Suprapubic skin (tissue), 4 donors: ENCODE measurements at regions not wholly inside any gene's neighbourhood (a gene's known extent, or its start where the extent isn't known, plus 50 kb on each side); places are given as distances from the start of the nearest gene placed in this dataset.

Source experiments
- DNase-seq, 2 donors: peaks; one replicate each; pipeline ENCODE4 v3.0.0-alpha.2; 2019; ENCODE audit warnings: low spot score in 2 of 2
- H3K27ac ChIP-seq: fragments of 200-600 bp; sonication (generic); one replicate; pipeline ENCODE4 v1.5.1; 2019
- H3K27me3 ChIP-seq: fragments of 200-600 bp; sonication (generic); one replicate; pipeline ENCODE4 v1.5.1; 2019
- H3K36me3 ChIP-seq: fragments of 200-600 bp; sonication (generic); one replicate; pipeline ENCODE4 v1.5.1; 2019
- H3K4me1 ChIP-seq: fragments of 200-600 bp; sonication (generic); one replicate; pipeline ENCODE4 v1.5.1; 2019
- H3K4me3 ChIP-seq: fragments of 200-600 bp; sonication (generic); one replicate; pipeline ENCODE4 v1.5.1; 2019; ENCODE audit warnings: mild to moderate bottlenecking
- H3K9me3 ChIP-seq: fragments of 200-600 bp; sonication (generic); one replicate; pipeline ENCODE4 v1.5.1; 2019
- CTCF ChIP-seq, 2 donors: fragments of 200-600 bp in 1 of 2; fragments of 450-650 bp in 1 of 2; sonication (generic) in 1 of 2; IDR thresholded peaks; one replicate each; pipeline ENCODE4 v1.5.1; 2016 to 2019; ENCODE audit warnings: antibody characterized with exemption in 2 of 2, mild to moderate bottlenecking in 1 of 2, moderate library complexity in 1 of 2
- EP300 ChIP-seq: sonication (generic); formaldehyde crosslinking; IDR thresholded peaks from one replicate; pipeline ENCODE4 v1.6.1; 2017; ENCODE audit warnings: antibody characterized with exemption
- POLR2A ChIP-seq, 2 donors: fragments of 450-650 bp; IDR thresholded peaks; one replicate each; pipeline ENCODE4 v1.6.1; 2017; ENCODE audit warnings: antibody characterized with exemption in 2 of 2, mild to moderate bottlenecking in 2 of 2, moderate library complexity in 2 of 2
- POLR2AphosphoS5 ChIP-seq, 3 donors: sonication (generic); formaldehyde crosslinking; IDR thresholded peaks; one replicate each; pipeline ENCODE4 v1.6.1; 2017; ENCODE audit warnings: antibody characterized with exemption in 3 of 3
- WGBS: methylation state at CpG from one replicate; pipeline ENCODE4 v1.1.5; 2018; 5-methylcytosine and 5-hydroxymethylcytosine counted together

DNA sequence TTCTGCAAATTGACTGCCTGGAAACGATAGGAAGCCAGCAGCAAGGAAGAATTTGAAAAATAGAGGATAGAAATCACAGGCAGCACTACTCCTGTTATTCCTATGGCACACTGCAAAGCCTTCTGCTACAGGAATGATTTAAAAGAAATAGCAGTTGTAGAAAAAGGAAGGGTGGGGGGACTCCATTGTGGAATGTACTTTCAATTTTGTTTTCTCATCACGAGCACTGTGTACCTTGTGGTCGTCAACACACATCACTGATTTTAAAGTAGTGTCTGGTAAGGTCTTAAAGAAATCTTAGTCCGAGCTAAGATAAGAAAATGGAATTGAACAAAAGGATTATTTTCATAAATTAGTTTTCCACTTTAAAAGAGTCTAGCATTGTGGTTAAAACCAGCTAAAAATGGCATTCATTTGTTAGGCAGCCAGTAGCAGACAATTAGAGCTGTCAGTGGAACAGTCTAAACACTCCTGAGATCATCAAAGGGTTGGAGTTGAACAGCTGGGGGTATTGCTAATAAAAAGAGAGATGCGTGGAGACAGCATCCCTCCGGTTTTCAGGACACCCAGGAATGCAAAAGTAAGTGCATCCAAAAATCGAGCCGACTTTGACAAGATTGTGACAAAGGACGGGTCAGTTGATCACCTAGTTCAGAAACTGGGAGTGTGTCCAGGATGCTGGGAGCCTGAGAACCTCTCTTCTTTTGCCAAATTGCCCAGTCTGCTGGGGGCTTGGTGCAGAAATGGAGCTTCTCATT is 97.8 kb upstream of the WWC1 start:
- H3K4me1 ChIP-seq = no peaks in the 10 kb centered on the region
- H3K4me3 ChIP-seq = no peak overlapping the region
- H3K27me3 ChIP-seq = no peaks in the 10 kb centered on the region
- no peaks in the 10 kb centered on the region for H3K9me3 ChIP-seq
- TF ChIP-seq CTCF (IDR thresholded peaks at IDR 0.05) (no peak), POLR2A (IDR thresholded peaks at IDR 0.05) (no peak), EP300 (no peak), POLR2AphosphoS5 (IDR thresholded peaks at IDR 0.05) (no peak)
- WGBS = 51% methylated on average over 9 of the region's 9 CpGs
- no peaks in the 10 kb centered on the region for H3K36me3 ChIP-seq
- no peak overlapping the region for H3K27ac ChIP-seq
- no peak for DNase-seq

DNA sequence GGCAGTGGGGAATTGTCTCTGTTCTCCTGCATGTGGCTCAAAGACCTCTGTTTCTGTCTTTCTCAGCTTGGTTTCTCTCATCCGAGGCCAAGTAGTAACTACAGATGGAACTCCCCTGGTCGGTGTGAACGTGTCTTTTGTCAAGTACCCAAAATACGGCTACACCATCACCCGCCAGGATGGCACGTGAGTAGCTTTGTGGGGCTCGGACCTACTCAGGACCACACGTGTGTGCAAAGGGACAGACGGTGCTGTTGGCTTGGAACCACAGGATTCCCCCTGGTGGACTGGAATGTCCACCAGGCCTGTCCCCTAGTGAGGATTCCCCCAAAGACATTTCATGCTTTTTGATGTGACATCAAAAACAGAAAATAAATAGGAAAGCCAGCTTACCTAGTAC is 96.3 kb upstream of the WWC1 start:
- Histone ChIP-seq H3K27me3 (no peaks in the 10 kb centered on the region), H3K36me3 (no peaks in the 10 kb centered on the region), H3K4me1 (no peaks in the 10 kb centered on the region), H3K27ac (no peak overlapping the region), H3K9me3 (no peaks in the 10 kb centered on the region), H3K4me3 (no peak overlapping the region)
- DNase-seq = no peak
- 91% methylated on average over 9 of the region's 9 CpGs for WGBS
- TF ChIP-seq CTCF (IDR thresholded peaks at IDR 0.05) = no peak
- no peak for TF ChIP-seq POLR2A (IDR thresholded peaks at IDR 0.05)
- TF ChIP-seq POLR2AphosphoS5 (IDR thresholded peaks at IDR 0.05) = no peak
- TF ChIP-seq EP300 = no peak

GRCh38 chr5:168198359-168198758 is 93.1 kb upstream of the WWC1 start:
- H3K27ac ChIP-seq = no peak overlapping the region
- H3K9me3 ChIP-seq = no peaks in the 10 kb centered on the region
- H3K4me3 ChIP-seq = no peak overlapping the region
- no peaks in the 10 kb centered on the region for H3K27me3 ChIP-seq
- TF ChIP-seq CTCF (IDR thresholded peaks at IDR 0.05) (no peak), EP300 (no peak), POLR2A (IDR thresholded peaks at IDR 0.05) (no peak), POLR2AphosphoS5 (IDR thresholded peaks at IDR 0.05) (no peak)
- no peaks in the 10 kb centered on the region for H3K4me1 ChIP-seq
- WGBS = 100% methylated on average over 2 of the region's 2 CpGs
- DNase-seq = no peak
- H3K36me3 ChIP-seq = no peaks in the 10 kb centered on the region

- Histone ChIP-seq H3K36me3 (no peaks in the 10 kb centered on the region), H3K27ac (no peak overlapping the region), H3K9me3 (no peaks in the 10 kb centered on the region), H3K4me1 (no peaks in the 10 kb centered on the region), H3K4me3 (no peak overlapping the region), H3K27me3 (no peaks in the 10 kb centered on the region)
- WGBS = 76% methylated on average over 1 of the region's 1 CpG
- TF ChIP-seq POLR2AphosphoS5 (IDR thresholded peaks at IDR 0.05) (no peak), CTCF (IDR thresholded peaks at IDR 0.05) (no peak), POLR2A (IDR thresholded peaks at IDR 0.05) (no peak), EP300 (no peak)
- no peak for DNase-seq
Observed at GRCh38 chr5:168202996-168203395, 88.4 kb upstream of the WWC1 start.

- 96% methylated on average over 6 of the region's 6 CpGs for WGBS
- TF ChIP-seq POLR2AphosphoS5 (IDR thresholded peaks at IDR 0.05) (no peak), POLR2A (IDR thresholded peaks at IDR 0.05) (no peak), EP300 (no peak), CTCF (IDR thresholded peaks at IDR 0.05) (no peak)
Observed at GRCh38 chr5:168204165-168204564, 87.3 kb upstream of the WWC1 start.

More at GRCh38 chr5:168204165-168204564, 87.3 kb upstream of the WWC1 start:
- H3K4me3 ChIP-seq = no peak overlapping the region
- no peaks in the 10 kb centered on the region for H3K27me3 ChIP-seq
- no peaks in the 10 kb centered on the region for H3K4me1 ChIP-seq
- no peak for DNase-seq
- no peaks in the 10 kb centered on the region for H3K9me3 ChIP-seq
- no peaks in the 10 kb centered on the region for H3K36me3 ChIP-seq
- no peak overlapping the region for H3K27ac ChIP-seq
